Activated CD8-positive, alpha-beta T cell treated with anti-CD3 and anti-CD28 coated beads, Interleukin-2, amount 10 ng/mL, durations not matched to agents 7 days and 5 days (primary cell): ENCODE measurements at regions not wholly inside any gene's neighbourhood (a gene's known extent, or its start where the extent isn't known, plus 50 kb on each side); places are given as distances from the start of the nearest gene placed in this dataset.

ENCODE experiments used
- ATAC-seq: fragments of 150-1000 bp; cut with Tn5 transposase; one replicate; pipeline ENCODE4 v1.10.0; 2021; ENCODE audit warnings: moderate library complexity
- CTCF ChIA-PET: fragments of 350-600 bp; sonication (Branson Sonifier 250); formaldehyde crosslinking; loops from one replicate; lab custom pipeline; 2021; ENCODE audit warnings: antibody characterized with exemption; lab: Charles Lee
- POLR2A ChIA-PET: fragments of 350-600 bp; sonication (Branson Sonifier 250); formaldehyde crosslinking; loops from one replicate; lab custom pipeline; 2021; ENCODE audit warnings: antibody characterized with exemption; lab: Charles Lee
- DNase-seq: peaks from one replicate; pipeline ENCODE4 v3.0.0-alpha.2; 2020
- H3K27ac Mint-ChIP-seq: one replicate; pipeline ENCODE4 v1.8.0; 2021; ENCODE audit warnings: mild to moderate bottlenecking, mixed read lengths
- H3K27me3 Mint-ChIP-seq: one replicate; pipeline ENCODE4 v1.8.0; 2021; ENCODE audit warnings: low read depth, mixed read lengths
- H3K36me3 Mint-ChIP-seq: one replicate; pipeline ENCODE4 v1.8.0; 2021; ENCODE audit warnings: low read depth, mixed read lengths
- H3K4me1 Mint-ChIP-seq: one replicate; pipeline ENCODE4 v1.8.0; 2021; ENCODE audit warnings: low read depth, mixed read lengths
- H3K4me3 Mint-ChIP-seq: one replicate; pipeline ENCODE4 v1.8.0; 2021; ENCODE audit warnings: mild to moderate bottlenecking, mixed read lengths
- H3K9me3 Mint-ChIP-seq: one replicate; pipeline ENCODE4 v1.8.0; 2022; ENCODE audit warnings: mixed read lengths; ENCODE audit not compliant: insufficient read depth

GRCh38 chr9:68651280-68651893, 53.7 kb upstream of the PIP5K1B start:
- no peak overlapping the region for H3K4me3 Mint-ChIP-seq
- peaks cover 1% of the 10 kb centered on the region for H3K27me3 Mint-ChIP-seq
- no peak for ATAC-seq
- H3K36me3 Mint-ChIP-seq: no peaks in the 10 kb centered on the region
- H3K27ac Mint-ChIP-seq: no peak overlapping the region
- H3K9me3 Mint-ChIP-seq: no peaks in the 10 kb centered on the region
- no peak for DNase-seq
- ChIA-PET CTCF (interaction anchor here (0.8 kb wide), 1 partner anchor 348 kb away, joined by 3 read pairs; no protein-coding TSS in a partner anchor), POLR2A (no interaction called here)
- no peaks in the 10 kb centered on the region for H3K4me1 Mint-ChIP-seq

- Mint-ChIP-seq H3K36me3 (no peaks in the 10 kb centered on the region), H3K27me3 (peaks cover 1% of the 10 kb centered on the region), H3K9me3 (no peaks in the 10 kb centered on the region), H3K4me1 (no peaks in the 10 kb centered on the region), H3K27ac (no peak overlapping the region), H3K4me3 (no peak overlapping the region)
- no peak for ATAC-seq
- POLR2A ChIA-PET: no interaction called here
- CTCF ChIA-PET: no interaction called here
- no peak for DNase-seq
Observed at GRCh38 chr9:68653141-68653595, 51.9 kb upstream of the PIP5K1B start.

DNA sequence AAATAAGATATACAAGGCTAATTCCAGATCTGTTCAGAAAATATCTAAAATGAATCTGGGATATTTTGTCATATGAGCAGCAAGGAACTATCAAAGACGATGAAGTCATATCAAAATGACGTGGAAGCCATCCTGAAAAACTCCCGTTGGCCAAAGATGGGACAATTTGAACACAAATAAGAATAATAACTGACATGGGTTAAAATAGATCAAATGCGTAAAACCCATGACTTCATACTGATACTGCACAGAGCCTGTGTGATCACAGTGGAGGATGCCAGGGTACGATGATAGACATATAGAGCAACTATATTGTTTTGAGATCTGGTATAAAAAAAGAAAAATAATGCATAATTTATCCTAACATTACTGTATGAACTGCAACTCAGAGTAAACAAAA, 51.0 kb upstream of the PIP5K1B start:
- ATAC-seq (no peak), DNase-seq (no peak)
- no peaks in the 10 kb centered on the region for H3K36me3 Mint-ChIP-seq
- no peaks in the 10 kb centered on the region for H3K4me1 Mint-ChIP-seq
- H3K27ac Mint-ChIP-seq: no peak overlapping the region
- no peak overlapping the region for H3K4me3 Mint-ChIP-seq
- ChIA-PET CTCF (no interaction called here), POLR2A (no interaction called here)
- H3K9me3 Mint-ChIP-seq: no peaks in the 10 kb centered on the region
- H3K27me3 Mint-ChIP-seq: peaks cover 1% of the 10 kb centered on the region
